B cell (primary cell): ENCODE measurements at regions not wholly inside any gene's neighbourhood (a gene's known extent, or its start where the extent isn't known, plus 50 kb on each side); places are given as distances from the start of the nearest gene placed in this dataset.

Experiments
- CTCF ChIP-seq: fragments of 200-600 bp; IDR thresholded peaks from one replicate; pipeline ENCODE4 v1.8.0; 2022; ENCODE audit warnings: antibody characterized with exemption, mild to moderate bottlenecking
- EZH2 ChIP-seq: IDR thresholded peaks from 2 replicates; pipeline ENCODE4 v1.6.1; 2012; ENCODE audit warnings: borderline replicate concordance, low read depth, mild to moderate bottlenecking, moderate library complexity, low read length; ENCODE audit not compliant: insufficient read depth, poor library complexity, severe bottlenecking

GRCh38 chr6:118710616-118711015 lies 59.2 kb upstream of the CEP85L start:
- TF ChIP-seq CTCF = no peak
- TF ChIP-seq EZH2 = no peak
